GM19324 (cell line): ENCODE measurements at regions not wholly inside any gene's neighbourhood (a gene's known extent, or its start where the extent isn't known, plus 50 kb on each side); places are given as distances from the start of the nearest gene placed in this dataset.

Experiments
- ATAC-seq: cut with Tn5 transposase; IDR thresholded peaks from one replicate; pipeline ENCODE4 v1.9.1; 2021; ENCODE audit warnings: mild to moderate bottlenecking, moderate library complexity; ENCODE audit not compliant: unreplicated experiment, low FRiP score

DNA sequence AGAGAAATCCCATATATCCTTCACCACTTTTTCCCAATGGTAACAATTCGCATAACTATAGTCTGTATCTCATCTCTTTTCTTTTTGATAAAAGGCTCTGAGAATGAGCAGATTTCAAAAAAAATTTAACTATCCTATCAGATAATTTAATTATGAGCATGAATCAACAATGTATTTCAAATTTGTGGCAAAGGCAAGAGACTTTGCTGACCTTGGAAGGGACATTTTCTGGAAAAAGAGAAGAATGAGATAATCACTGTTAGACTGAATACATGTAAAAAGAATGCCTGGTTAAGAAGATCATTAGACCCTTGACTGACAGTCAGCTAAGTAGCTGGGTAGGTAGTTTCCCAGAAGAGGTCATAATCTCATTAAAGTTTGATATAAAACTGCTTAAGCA lies 428.4 kb upstream of the XYLT1 start:
- ATAC-seq: no peak

DNA sequence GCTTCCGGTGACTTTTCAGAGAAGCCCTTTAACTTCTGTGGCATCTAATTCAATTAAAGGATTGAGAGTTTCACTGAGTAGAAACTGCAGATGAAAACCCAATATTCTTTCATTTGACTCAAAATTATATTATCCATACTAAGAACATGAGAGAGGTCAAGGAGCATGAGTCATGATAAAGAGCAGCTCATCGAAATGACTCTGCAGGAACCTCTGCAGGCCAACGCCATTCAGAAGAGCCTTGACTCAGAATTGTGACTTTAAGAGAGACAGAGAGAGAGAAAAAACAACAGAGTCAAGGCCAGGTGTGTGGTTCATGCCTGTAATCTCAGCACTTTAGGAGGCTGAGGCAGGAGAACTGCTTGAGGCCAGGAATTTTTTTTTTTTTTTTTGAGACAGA lies 417.2 kb upstream of the XYLT1 start:
- no peak for ATAC-seq

DNA sequence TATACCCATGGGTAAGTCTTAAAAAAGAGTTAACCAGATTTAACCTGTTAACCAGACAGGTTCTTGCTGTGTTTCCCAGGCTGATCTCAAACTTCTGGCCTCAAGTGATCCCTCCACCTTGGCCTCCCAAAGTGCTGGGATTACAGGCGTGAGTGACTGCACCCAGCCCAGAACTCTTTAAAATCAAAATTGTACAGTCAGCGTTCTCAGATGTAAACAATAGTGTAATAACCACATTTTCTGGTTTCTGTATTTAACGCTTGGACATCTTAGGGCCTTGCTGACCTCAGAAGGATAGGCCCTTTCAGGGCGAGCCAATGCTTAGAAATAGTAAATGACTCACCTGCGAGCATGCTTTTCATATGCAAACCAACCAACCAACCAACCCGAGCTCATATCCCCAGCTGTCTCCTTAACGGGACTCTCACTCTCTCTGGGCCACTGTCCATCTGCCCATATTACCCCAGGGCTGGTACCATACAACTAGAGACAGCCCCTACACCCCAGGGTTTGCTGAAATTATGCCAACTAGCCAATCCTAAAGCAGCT lies 415.0 kb upstream of the XYLT1 start:
- no peak for ATAC-seq

DNA sequence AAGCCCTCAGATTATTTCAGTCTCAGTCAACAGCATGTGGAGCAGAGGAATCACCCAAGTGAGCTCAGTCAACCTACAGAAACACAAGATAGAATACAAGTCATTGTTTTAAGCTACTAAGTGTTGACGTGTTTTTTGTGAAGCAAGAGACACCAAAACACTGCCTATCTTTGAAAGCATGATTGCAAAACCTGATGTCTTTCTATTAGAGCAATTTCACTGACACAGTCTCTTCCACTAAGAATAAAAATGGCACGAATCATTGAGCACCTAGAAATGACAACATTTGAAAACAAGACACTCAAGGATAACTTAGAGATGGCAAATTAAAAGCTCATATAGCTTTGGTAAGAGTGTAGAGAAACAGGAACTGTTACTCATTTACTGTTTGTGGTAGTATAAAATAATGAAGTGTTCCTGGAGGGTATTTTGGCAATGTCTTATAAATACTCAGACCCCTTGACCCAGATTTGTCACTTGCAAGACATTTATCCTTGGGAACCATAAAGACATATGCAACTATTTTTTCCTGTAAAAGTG lies 407.1 kb upstream of the XYLT1 start:
- no peak for ATAC-seq

DNA sequence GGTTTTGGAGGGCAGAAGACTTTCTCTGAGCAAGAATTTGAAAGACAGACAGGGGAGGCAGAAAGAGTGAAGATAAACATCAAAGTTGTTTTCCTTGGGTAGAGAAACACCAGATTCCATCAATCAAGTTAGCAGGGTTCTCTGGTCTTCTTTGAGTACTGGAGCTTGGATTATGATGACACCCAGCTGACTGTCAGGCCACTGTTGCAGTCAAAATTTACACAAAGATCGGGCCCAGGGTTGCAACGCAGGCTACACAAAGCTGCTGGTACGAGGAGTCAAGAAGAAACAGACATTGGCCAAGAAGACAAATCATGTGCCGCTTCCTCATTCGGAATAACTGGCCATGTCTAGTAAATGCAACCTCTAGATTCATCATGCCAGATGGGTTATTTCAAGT lies 396.2 kb upstream of the XYLT1 start:
- ATAC-seq: no peak

DNA sequence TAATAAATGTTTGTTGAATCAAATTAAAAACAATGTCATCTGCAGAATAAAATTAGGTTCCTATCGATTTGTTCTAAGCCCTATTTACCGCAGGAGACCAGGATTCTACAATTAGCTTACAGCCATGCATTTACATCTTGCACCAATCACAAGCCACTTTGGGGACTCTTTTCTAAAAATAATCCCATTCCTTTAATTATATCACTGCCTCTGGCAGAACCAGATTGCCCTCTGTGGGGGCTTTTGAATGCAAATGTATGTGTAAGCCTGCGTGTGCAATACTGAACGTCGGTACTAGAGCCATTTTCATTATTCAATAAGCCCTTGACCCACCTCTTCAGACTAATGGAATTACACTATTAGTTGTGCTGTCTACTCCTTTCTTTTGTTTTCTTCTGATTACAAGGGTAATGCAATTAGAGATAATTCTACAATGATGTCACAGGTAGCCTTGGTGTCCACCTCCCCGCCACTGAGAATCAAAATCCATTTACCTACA lies 391.3 kb upstream of the XYLT1 start:
- ATAC-seq: no peak

DNA sequence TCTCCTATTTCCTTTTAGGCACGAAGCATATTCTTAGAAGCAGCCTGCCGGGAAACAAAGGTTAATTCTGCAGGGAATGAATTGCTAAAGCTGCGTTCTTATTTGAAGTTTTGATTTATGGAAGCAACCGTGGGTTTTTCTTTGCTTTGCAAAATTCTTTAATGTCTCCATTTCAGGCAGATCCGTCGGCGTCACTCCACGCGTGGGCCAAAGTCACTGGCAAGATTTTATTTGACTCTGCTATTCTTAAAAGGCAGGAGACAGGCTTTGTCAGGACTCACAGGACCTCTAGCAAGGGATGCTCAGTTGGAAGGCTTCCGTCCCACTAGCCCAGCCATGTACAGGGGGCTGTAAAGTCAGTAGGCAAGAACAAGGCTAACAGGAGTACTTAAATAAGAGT lies 387.3 kb upstream of the XYLT1 start:
- ATAC-seq: no peak

DNA sequence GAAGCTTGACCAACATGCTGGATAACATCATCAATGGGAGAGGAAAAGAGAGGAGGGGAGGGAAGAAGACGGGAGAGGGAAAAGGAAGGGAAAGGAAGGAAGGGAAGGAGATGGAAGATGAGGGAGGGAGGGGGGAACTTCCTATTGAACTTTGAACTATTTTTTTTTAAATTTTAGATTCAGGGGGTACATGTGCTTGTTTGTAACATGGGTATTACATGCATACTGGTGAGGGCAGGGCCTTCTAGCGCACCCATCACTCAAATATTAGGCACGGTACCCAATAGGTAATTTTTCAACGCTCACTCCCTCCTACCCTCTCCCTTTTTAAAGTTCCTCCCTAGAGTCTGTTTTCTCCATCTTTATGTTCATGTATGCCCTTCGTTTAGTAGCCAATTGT lies 383.2 kb upstream of the XYLT1 start:
- ATAC-seq: no peak

DNA sequence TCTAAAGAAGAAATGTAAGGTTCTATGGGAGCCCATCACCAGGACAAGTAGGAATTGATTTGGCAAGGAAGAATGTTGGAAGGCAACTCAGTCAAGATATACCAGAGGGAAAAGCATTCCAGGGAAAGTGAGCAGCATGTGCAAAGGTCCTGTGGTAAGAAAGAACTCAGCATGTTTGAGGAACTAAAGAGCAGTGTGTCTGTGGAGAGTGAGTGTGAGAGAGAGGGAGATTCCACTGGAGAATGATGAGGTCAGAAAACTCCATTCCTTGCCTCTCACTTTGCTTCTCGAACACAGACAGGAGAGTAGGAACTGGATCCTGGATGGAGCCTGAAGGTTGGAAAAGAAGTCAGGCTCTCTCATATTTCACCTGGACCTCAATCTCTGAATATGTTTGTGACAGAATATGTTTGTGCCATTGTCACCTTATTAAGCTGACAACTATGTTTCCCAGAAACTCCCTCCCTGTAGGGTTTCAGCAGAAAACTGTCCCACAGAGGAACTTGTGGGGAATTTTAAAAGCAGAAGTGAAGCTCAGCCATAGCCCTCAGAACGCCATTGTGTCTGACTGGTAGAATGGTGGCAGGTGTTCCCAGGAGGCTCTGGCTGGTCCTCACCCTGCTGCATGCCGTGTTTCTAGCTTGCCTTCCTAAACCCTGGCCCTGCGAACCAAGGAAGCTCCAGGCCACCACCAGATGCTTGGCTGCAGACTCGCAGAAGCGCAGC lies 382.4 kb upstream of the XYLT1 start:
- ATAC-seq: no peak

DNA sequence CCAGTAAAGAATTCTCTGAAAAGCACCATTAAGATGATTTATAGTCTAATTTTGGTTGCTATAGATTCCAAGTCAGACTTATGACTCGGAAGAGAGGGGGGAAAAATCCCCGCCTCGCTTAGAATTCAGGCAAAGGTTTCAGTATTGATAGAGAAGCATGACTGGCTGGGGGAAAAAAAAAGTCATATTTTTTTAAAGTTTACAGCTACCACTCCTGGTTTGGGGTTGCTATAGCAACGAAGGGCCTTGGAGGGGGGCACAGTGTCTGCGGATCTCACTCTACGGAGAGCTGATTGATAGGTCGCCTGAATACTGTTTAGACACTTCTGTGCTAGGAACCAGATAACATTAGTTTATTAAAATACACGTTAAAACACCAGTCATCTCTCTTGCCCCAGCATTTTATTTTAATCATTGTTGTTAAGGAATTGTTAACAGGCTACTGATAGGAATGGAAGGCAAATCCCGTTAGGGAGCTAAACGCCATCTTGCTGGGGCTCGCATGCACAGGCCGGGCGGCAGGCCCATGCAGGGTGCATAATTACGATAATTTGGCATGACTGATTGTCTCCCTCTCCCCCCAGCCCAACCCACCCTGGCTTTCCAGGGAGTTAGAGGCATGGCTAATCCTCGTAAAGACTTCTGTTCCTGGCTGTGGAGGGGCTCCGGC lies 380.0 kb upstream of the XYLT1 start:
- no peak for ATAC-seq

DNA sequence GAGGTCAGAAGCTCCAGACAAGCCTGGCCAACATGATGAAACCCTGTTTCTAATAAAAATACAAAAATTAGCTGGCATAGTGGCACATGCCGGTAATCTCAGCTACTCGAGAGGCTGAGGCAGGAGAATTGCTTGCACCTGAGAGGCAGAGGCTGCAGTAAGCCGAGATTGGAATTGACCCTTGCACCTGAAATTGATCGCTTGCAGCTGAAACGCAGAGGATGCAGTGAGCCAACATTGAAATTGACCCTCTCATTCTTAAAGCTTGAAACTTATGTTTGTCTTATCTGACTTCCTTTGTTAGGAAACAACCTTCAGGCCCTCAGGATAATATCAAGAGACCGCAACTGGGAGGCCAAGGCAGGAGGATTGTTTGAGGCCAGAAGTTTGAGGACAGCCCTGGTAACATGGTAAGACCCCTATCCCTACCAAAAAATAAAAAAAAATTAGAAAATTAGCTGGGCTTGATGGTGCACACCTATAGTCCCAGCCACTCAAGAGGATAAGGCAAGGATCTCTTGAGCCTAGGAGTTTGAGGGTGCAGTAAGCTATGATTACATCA lies 376.6 kb upstream of the XYLT1 start:
- no peak for ATAC-seq

DNA sequence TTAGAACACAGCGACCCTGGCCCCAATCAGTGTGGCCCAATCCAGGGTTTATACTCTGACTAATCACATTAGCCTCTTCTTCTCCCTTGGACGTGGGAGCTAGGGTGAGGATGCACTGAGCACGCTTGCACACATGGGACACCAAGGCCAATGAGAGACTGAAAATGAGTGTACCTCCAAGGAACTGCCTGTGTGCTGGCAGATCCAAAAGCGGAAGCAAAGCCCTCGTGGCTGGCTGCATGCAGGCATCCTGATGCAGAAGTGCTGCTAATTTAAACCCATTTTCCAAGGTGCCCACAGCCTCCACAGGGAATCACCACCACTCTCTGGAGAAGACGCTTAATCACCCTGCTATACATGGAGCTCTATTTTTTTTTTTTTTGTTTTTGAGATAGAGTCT lies 375.3 kb upstream of the XYLT1 start:
- ATAC-seq: no peak

DNA sequence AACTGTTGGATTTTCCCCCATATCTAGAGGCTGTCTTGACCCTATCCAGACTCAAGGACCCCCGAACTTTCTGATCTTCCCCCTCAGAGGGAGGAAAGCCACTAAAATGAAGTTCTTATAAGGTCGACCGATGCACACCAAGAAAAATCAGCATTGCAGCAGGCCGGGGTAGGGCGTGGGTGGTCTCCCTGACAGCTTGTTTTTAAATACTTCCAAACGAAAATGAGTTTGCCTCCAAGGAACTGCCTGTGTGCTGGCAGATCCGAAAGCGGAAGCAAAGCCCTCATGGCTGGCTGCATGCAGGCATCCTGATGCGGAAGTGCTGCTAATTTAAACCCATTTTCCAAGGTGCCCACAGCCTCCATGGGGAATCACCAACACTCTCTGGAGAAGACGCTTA lies 374.3 kb upstream of the XYLT1 start:
- ATAC-seq: no peak

DNA sequence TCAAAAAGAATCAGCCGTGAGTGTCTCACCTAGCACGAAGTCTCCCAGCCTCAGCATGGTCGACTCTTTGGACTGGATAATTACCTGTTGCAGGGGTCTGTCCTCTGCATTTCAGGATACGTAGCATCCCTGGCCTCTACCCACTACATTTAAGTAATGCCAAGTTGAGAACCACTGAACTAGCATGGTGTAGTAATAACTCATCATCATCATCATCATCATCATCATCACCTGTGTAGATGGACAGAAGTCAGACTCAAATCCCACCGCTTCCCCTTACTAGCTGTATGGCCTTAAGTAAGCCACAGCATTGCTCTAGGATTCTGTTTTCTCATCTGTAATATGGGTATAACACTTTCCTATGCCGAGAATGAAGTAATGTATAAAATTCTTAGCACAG lies 373.1 kb upstream of the XYLT1 start:
- no peak for ATAC-seq

DNA sequence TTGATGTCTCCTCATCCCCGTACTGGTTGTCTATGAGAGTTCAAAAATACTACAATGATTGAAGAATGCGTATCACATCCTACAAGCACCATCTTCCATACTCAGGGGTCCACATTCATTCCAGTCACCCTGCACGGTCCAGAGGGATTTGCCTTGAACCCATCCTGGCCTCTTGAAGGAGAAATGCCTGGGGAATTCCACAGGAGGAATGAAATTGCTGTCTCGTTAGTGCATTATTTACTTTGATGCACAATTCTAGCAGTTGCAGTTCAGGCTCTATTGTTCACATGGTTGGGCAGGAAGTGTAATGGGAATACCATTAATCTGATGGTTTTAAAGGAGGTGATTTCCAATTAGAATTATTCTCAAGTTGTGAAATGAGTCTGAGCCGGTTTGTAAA lies 369.1 kb upstream of the XYLT1 start:
- no peak for ATAC-seq

DNA sequence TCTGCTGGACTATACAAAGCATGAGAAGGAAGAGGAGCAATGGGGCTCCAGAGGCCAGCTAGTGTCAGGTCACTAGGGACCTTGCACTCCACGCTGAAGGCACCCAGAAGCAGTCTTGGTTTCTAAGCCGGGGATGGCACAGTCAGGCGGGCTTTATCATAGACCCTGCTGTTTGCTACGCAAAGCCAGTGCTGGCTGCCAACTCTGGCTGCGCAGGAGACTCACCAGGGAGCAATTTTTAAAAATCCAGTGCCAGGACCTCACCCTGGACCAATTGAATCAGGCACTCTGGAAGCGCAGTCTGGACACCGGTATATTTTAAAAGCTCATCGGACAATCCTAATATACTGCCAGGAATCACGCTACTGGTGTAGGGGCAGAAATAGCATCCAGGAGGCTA lies 368.5 kb upstream of the XYLT1 start:
- ATAC-seq: no peak

DNA sequence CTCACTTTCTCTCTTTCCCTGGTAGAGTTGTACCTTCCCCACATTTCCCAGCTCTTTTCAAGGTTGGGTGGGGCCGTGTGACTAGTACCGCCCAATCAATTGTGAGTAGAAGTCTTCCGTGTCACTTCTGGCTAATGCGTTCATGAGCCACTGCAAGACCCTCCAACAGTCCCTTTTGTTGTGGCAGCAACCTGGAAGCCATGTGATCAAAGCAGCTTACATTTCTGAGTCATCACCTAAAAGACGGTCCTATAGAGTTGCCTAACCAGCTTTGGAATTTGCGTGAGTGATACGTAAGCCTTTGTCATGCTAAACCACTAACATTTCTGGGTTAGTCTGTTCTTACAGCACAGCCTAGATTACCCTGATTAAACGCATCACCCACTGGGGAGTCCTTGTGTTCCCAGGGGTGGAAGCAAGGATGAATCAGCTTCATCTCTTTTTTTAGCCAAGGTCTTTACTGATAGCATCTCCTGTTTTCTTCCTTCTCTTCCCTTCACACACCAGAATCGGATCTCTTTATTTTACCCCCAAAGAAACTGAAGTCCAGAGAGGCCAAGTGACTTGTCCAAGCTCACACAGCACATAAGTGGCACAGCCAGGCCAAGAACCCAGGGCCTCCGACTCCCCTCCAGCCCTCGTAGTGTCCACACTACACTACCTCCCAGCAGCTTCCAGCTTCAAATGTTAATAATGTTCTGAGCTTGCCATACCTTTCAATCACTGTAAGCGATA lies 366.3 kb upstream of the XYLT1 start:
- no peak for ATAC-seq

DNA sequence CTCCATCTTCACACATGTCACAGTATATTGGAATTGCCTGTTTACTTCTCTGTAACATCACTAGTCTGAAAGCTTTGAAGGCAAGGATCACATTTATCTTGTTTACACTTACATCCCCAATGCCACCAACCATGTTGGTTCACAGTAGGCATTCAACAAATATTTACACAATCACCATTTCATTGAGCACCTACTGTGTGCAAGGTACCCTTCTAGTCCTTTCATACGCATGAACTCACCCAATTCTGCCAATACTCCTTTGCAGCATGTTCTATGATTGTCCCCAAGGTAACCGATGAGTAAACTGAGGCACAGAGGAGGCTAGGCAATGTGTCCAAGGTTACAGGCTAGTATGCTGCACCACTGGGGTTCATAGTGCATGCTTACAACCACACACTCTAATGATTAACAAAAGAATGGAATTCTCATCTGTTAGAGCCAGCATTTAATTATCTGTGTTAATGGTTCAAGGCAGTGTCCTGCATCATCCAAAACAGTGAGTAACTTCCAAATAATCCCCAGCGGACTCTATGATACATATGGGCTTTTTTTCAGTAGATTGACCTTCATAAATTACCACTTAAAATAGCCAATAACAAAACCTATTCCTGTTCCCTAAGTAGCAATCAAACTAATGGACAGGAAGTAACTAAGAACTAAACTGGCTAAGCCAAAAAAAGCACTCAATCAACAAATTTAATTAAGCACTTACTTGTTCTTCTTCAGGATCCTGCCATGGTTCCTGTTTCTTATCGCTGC lies 364.5 kb upstream of the XYLT1 start:
- no peak for ATAC-seq

DNA sequence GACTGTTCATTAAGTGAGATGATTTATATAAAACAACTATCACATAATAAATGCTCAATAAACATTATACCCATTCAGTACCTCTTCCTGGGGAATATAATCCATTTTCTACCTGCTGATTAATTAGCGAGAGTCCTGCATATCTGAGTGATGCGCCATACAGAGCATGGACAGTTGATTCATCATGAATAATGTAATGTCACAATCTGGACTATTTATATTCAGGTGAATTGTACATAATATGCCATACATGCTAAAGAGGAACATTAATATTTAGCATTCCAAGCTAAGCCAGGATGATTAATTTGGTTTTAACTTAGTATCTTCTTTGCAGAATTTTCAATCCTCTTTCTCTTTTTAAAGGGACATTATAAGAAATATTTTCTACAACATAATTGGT lies 362.0 kb upstream of the XYLT1 start:
- ATAC-seq: no peak

DNA sequence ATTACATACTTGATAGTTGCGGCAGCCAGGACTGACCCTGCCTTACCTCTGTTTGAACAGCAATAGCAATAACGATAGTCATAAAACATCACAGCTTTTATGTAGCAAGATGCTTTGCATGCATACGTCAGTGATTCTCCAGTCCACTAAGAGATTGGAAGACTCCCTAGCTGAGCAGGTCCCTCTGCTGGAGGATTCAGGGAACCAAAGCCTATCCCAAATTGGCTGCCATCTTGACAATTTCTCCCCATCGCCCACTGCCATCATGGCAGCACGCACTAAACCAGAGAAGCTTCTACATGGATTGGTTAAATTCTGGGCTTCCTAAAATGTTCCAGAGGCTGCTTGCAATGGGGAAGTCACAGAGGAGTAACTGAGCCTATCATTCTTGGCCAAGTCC lies 360.6 kb upstream of the XYLT1 start:
- no peak for ATAC-seq
